RWPE1 (cell line): ENCODE measurements at regions not wholly inside any gene's neighbourhood (a gene's known extent, or its start where the extent isn't known, plus 50 kb on each side); places are given as distances from the start of the nearest gene placed in this dataset.

Source experiments
- CTCF ChIA-PET: fragments of 350-600 bp; sonication (Branson Sonifier 250); formaldehyde crosslinking; extraction: SDS; loops from one replicate; lab custom pipeline; 2021; lab: Yijun Ruan, JAX
- POLR2A ChIA-PET: fragments of 400-600 bp; formaldehyde crosslinking; extraction: SDS; loops from one replicate; lab custom pipeline; 2020; ENCODE audit warnings: antibody characterized with exemption; ENCODE audit not compliant: low non-redundant PET; lab: Yijun Ruan, JAX
- DNase-seq: peaks from one replicate; pipeline ENCODE4 v3.0.0; 2012; ENCODE audit warnings: low spot score
- H3K27ac ChIP-seq: fragments of 450-650 bp; 2 replicates; pipeline ENCODE4 v1.5.1; 2017
- TF ChIP-seq, protein P1 (sequence below): fragments of 450-650 bp; conservative IDR thresholded peaks from 2 replicates; pipeline ENCODE4 v1.5.1; 2017; ENCODE audit warnings: low read depth, mild to moderate bottlenecking

DNA sequence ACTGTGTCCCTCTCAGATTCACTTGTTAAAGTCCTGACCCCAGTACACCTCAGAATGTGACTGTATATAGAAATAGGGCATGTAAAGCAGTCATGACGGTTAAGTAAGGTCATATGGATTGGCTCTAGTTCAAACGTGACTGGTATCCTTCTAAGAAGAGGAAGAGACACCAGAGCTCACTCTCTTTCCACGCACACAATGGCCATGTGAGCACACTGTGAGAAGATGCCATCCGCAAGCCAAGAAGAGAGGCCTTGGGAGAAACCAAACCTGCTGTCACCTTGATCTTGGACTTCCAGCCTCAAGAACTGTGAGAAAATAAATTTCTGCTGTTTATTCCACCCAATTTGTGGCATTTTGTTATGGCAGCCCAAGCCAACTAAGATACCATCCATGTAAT, 56.8 kb upstream of the IRF2BP2 start:
- TF ChIP-seq, protein P1, sequence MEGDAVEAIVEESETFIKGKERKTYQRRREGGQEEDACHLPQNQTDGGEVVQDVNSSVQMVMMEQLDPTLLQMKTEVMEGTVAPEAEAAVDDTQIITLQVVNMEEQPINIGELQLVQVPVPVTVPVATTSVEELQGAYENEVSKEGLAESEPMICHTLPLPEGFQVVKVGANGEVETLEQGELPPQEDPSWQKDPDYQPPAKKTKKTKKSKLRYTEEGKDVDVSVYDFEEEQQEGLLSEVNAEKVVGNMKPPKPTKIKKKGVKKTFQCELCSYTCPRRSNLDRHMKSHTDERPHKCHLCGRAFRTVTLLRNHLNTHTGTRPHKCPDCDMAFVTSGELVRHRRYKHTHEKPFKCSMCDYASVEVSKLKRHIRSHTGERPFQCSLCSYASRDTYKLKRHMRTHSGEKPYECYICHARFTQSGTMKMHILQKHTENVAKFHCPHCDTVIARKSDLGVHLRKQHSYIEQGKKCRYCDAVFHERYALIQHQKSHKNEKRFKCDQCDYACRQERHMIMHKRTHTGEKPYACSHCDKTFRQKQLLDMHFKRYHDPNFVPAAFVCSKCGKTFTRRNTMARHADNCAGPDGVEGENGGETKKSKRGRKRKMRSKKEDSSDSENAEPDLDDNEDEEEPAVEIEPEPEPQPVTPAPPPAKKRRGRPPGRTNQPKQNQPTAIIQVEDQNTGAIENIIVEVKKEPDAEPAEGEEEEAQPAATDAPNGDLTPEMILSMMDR = no peak
- DNase-seq = no peak
- no peak overlapping the region for H3K27ac ChIP-seq
- ChIA-PET POLR2A (no interaction called here), CTCF (no interaction called here)

DNA sequence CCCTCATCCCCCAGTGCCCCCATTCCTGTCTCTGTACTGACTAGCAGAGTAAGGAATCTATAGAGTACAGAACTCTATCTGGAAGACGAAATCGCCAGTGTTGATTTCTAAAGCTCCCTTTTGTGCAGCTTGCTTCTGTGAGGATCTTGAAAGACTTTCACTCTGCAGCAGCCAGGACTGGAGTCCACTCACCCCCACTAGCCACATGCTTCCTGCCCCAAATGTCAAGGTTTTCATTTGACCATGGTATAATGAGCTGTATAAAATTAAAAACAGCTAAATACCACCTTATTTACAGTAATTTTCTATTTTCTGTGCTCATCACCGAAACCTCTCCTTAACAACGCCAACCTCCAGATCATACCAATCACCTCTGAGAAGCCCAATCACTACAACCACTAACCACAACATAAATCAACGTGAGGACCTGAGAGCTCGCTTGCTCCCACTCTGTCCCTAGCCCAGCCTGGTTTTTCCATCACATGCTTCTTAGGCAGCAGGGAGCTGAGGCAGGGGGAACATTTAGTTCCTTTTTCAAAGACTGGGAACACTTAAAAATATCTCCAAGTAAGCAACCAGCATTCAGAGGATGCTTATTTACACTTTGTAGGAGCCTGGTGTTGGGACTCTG, 56.1 kb upstream of the IRF2BP2 start:
- TF ChIP-seq, protein P1 = no peak
- POLR2A ChIA-PET = no interaction called here
- DNase-seq = no peak
- CTCF ChIA-PET = no interaction called here
- no peak overlapping the region for H3K27ac ChIP-seq

DNA sequence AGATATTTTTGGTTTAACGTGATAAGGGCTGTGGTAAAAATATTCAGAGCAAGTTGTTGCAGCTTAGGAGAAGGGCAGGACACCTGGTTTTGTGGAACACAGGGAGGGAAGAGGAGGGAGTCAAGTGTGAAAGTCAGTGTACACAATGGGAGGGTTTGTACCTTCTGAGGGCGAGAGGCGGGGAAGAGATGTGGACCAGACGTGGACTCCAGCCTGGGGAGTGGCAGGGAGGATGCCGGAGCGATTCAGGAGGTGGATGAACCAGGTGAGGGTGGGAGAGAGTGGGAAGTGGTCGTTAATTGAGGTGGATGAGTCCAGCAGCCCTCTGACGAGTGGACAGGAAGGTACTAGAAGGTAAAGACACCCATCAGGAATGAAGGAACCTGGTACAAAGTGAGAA, 52.2 kb upstream of the IRF2BP2 start:
- TF ChIP-seq, protein P1 = no peak
- POLR2A ChIA-PET = no interaction called here
- no peak overlapping the region for H3K27ac ChIP-seq
- CTCF ChIA-PET = interaction anchor here (0.6 kb wide), 1 partner anchor 112 kb away, joined by 5 read pairs; no protein-coding TSS in a partner anchor
- no peak for DNase-seq

DNA sequence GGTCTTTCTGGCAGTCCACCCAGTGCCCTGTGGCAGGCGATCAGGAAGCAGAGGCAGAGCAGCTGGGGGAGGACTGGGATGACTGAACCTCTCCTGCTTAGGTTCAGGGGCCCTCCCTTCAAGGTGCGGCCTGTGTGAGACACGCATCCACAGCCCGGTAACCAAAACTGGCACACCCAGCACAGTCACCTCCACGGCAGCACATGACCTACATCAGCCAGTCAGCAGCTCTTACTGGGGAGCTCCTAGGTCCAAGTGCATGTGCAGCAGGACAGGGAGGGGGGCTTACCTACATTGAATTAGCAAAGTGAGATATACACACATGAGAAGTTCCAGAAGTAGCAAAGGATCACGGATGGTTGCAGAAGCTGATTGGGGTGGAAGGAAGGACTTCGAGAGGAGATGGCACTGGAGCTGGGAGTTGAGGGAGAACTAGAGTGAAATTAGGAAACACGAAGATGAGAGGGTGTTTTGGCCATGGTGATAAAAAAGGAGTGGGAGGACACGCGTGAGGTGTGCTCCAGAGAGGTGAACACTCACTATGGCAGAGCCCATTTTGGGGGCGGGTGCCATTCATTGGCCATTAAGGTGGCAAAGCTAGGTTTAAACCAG, 51.4 kb upstream of the IRF2BP2 start:
- ChIA-PET CTCF (no interaction called here), POLR2A (no interaction called here)
- TF ChIP-seq, protein P1 = no peak
- no peak overlapping the region for H3K27ac ChIP-seq
- DNase-seq = no peak

DNA sequence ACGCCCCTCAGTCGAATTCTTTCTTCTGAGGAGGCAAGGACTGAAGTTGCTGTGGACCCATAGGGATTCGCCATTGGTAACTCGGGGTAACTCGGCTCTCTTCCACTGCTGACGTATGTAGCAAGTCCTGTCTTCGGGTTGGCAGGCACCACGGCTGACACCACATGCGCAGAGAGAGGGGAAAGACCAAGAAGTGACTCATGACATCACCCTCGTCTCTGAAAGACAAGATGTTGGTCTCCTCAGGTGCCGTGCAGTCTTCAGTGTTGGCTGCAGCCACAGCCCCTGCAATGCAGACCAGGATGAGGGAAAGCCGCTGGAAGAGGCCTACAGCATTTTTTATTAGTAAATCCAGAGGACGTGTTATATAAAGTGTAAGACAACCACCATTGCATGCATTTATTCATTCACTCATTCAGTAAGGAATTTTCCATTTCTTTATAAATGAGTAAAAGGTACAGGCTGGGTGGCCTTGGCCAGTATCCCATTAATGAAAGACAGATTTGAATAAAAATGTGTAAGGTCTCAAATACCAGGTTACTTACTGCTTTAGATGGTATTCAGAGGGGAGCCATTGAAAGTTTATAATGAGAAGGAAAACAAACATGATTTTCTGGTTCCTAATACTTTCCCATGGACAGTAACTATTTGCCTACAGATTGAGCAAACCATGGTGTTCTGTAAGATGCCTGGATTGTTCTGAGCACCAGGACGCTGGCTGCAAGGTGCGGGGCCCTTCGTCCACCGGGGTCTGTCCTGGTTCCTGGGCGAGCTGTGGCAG, 50.7 kb upstream of the IRF2BP2 start:
- TF ChIP-seq, protein P1 = no peak
- H3K27ac ChIP-seq = no peak overlapping the region; the same call in 1 of the 2 replicates
- DNase-seq = no peak
- ChIA-PET POLR2A (no interaction called here), CTCF (no interaction called here)
